ENCODE measurements at regions not wholly inside any gene's neighbourhood (a gene's known extent, or its start where the extent isn't known, plus 50 kb on each side); places are given as distances from the start of the nearest gene placed in this dataset.
"Not testable (repeated sequence)": the region's sequence is repeated elsewhere in the genome, so short reads cannot be mapped to it uniquely, and the experiment has no call there.

DNA sequence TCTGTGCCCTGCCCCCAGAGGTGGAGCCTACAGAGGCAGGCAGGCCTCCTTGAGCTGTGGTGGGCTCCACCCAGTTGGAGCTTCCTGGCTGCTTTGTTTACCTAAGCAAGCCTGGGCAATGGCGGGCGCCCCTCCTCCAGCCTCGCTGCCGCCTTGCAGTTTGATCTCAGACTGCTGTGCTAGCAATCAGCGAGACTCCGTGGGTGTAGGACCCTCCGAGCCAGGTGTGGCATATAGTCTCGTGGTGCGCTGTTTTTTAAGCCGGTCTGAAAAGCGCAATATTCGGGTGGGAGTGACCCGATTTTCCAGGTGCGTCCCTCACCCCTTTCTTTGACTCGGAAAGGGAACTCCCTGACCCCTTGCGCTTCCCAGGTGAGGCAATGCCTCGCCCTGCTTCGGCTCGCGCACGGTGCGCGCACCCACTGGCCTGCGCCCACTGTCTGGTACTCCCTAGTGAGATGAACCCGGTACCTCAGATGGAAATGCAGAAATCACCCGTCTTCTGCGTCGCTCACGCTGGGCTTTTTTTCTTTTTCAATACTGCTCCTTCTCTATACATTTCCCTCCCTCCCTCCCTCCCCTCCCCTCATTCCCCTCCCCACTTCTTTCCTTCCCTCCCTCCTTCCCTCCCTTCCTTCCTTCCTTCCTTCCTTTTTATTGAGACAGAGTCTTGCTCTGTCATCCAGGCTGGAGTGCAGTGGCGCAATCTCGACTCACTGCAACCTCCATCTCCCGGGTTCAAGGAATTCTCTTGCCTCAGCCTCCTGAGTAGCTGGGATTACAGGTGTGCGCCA lies 197.1 kb upstream of the TBL1XR1 start:
- not testable (repeated sequence) for DNase-seq

GRCh38 chr3:177396733-177397132 lies 199.5 kb upstream of the TBL1XR1 start:
- no peak for DNase-seq

DNA sequence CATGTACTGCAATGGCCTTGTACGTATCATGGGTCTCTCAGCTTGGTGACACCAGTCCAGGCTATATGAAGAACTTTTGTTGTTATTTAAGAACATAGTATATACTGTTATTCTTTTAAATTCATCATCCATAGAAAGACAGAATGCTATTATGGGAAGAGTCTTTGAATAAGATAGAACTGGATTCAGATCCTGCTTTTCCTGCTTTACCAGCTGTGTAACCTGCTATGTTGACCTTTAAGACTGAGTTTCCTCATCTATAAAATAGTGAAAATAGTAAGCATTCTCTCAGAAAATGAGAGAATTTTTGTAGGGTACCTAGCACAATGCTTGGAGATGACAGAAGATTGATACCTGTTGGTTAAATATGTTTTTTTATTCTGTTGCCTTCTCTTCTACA lies 204.1 kb upstream of the TBL1XR1 start:
- no peak for DNase-seq

GRCh38 chr3:177402533-177402932 lies 205.3 kb upstream of the TBL1XR1 start:
- DNase-seq, result no peak

DNA sequence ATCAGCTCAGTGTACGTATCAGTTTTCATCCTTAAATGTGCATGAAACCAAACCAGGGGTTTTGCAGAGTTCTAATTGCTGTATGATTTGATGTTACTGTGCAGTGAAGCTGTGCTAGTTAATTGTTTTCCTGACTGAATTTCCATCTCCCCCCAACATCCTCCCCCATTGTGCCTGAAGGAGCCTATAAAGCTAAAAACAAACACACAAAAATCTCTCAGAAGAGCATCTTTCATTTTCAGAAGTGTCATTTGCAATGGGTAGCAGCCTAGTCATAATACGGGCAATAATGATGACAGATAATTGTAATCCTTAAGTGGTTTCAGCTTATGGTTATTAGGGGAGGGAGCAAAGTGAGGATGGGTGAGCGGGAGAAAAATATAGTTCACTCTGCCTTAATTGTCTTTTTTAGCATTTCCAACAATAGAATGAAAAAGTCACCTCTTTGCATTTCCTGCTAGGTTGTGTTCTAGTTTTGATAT lies 207.9 kb upstream of the TBL1XR1 start:
- DNase-seq, result no peak

GRCh38 chr3:177410730-177411129 lies 213.4 kb upstream of the TBL1XR1 start:
- no peak for DNase-seq

- peak in 2 of 4 experiments; percentile 46 to 57 for DNase-seq
These were observed 213.9 kb upstream of the TBL1XR1 start for GRCh38 chr3:177411201-177411600.

GRCh38 chr3:177412677-177413170 lies 215.4 kb upstream of the TBL1XR1 start:
- DNase-seq, result not testable (repeated sequence)

DNA sequence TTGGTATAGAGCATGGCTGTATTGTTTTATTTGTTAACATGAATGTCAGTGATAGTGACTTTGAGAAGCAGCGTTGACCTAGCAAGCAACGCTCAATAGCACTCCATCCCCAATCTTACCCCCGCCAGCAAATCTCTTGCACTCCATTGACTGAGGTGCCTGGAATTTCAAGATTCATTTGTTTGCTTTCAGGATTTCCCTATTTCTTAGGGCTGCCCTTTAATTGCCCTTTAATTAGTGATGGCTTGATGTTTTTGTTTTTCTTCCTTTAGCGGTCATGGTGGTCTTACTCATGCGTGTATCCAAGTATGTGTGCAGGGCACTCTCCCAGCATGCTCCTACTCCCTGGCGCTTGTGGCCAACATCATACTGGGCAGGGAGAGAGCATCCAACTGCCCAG lies 216.8 kb upstream of the TBL1XR1 start:
- no peak for DNase-seq

DNA sequence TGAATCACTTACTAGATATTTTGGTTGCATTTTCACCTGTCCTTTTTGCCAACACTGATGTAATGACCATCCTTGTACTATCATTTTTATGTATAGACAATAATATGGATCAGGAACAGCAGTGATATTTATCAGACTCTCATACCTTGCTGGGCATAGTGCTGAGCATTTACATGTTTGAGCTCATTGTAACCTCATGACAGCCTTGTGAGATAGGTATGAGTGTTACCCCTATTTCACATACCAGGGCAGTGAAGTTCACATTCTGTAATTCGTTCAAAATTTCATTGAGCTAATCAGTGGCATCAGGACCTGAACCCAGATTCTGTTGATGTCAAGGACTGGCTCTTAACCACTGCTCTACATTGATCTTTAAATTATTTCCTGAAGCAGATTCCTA lies 221.5 kb upstream of the TBL1XR1 start:
- no peak for DNase-seq

DNA sequence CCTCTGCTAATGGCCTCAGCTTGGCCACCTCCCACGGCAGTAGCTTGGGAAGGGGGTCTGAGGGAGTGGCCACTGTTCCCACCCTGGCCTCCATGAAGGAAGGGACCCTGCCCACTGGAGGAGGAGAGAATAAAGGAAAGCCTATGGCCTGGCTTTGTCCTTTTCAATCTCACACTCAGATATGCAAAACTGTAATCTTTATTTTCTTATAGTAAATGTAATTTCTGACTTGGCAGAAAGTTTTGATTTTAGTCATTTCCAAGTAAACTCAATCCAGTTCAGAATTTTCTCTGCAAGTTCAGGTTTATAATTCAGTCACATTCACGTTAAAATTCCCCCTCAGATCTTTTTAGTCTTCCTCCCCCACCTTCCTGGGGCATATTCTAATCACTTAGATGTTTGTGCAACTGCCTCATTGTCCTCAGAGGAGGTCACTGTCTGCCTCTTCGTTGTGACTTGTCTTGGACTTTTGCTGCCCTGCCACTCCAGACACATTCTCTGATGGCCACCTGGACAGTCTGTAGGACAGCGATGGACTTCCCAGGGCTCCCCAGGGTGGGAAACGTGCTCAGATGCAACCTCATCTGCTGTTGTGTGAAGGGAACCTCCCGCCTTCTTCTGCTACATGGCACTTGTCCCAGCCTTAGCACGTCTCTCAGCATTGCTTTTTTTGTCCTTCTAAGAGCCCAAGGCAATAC lies 222.8 kb upstream of the TBL1XR1 start:
- peak in 1 of 4 experiments; percentile 27 for DNase-seq

DNA sequence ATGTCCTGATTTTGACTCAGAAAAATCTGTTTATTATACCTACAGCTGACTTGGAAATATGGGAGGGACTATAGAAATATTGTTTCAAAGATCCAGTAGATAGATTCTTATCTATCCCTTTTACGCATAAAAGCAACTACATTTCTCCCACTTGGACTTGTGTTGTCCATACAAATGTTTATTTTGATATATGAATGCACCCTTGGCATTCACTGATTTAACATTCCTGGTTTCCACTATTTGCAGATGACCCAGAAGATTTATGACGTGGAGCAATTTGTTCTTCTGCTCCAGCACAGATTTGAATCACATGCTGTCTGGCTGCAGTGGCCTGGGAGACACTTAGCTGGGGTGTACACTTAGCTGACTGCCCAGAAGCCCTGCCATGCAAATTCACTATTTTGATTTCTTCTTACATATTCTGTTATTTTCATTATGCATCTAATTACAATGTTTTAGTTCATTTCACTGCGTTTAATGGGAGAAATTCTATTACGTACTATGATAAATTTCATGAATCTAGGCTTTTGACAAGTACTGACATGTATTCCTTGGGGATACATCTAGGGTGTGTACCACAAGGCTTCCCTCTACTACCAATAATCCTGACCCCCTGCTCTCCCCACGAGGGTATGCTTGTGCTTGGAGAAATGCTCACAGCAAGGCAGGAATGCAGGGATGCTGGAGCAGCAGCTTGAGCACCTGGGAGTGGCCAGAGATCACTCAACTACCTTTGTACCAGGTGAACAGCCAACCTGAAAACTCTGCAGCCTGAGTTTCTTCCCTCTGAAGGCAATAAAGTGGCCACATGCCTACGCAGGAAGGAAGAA lies 223.6 kb upstream of the TBL1XR1 start:
- DNase-seq, result no peak

- no peak for DNase-seq
These were observed 224.2 kb upstream of the TBL1XR1 start for GRCh38 chr3:177421481-177421785.

- DNase-seq, result no peak
These were observed 227.2 kb upstream of the TBL1XR1 start for GRCh38 chr3:177424521-177424920.

DNA sequence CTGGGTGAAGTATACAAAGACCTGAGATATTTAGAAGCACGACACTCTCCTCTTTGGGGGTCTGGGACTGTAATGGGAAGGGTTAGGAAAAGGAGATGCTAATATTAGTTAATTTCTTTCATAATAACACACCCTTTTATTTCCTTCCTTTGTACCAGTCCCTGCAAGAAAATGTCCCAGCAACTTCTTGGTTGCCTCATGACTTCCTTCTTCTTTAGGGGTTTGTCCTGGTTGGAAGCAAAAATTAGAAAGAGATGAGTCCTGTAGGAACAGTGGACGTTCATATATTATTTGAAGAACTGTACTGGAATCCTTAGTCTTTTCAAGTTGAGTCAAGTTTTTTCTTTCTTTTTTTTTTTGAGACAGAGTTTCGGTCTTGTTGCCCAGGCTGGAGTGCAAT lies 227.8 kb upstream of the TBL1XR1 start:
- DNase-seq, result peak in 3 of 4 experiments; percentile 21 to 54 (median 36)

DNA sequence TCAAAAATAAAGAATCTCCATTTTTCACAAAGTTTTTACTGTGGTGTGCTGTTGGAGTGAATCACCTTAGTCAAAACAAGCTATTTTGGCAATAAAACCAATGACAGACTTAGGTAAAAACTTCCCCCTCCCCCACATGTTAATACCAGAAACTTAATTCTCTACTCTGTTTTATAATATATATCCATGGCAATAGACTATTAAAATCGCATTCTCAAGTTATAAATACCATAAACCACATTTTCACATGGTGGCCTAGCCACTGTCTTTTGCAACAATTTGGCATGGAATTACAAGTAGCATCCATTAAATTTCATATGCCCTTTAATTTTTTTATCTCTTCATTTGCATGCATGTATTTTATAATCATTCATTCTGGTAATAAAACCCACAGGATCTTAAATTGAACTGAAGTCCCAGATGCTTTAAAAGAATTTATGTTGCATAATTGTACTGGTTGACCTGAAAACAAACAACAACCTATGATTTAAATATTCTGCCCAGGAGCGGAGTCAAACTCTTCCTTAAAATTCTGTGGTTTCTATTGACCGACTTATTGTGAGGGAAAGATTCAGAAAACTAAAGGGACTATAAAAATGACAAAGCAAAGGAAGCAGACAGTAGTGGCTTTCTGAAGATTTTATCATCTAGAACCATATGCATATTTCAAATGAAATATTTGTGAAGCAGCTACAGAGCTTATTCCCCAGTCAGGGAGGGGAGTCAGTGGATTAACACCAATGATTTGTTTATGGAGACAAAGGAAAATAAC lies 229.0 kb upstream of the TBL1XR1 start:
- no peak for DNase-seq

DNA sequence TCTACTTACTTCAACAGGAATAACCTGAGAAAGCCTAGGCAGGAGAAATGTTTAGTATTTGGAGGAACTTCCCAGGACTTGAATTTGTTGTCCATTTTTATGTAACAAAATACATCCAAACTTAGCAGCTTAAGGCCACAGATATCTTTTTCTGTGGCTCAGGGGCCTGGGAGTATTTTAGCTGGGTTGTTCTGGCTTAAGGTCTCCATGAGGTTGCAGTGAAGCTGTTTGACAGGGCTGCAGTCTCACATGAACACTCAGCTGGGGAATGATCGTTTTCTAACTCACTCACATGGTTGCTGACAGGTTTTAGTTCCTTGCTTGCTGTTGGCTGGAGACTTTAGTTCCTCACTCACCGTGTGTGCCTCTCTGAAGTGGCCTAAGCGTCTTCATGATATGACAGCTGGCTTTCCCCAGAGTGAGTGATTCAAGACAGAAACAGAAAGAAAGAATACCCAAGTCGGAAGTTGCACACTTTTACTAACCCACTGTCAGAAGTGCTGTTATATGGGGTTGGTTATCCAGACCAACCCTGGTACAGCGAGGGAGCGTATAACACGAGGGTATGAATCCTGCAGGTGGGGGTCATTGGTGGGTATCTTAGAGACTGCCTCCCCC lies 229.7 kb upstream of the TBL1XR1 start:
- DNase-seq, result peak; percentile 43 to 65 (median 62)

- peak in 2 of 4 experiments; percentile 19 to 27 for DNase-seq
These were observed 230.3 kb upstream of the TBL1XR1 start for GRCh38 chr3:177427540-177427939.

DNA sequence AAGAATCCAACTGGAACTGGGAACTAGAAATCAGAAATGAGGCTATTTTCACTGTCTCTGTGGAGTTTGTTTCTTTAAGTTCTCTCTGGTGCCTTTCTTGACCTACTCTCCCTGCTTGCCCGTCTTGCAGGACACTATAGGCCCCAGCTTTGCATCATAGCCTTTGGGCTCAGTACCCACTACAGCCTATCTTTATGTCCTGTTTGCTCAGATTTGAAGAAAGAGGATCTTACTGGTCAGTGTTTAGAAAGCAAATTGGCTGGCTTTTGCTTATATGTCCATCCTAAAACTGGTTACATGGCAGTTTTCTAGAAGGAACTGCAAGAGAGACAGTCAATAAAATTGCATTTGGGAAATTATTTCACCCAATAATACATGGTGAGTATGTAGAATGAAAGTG lies 231.8 kb upstream of the TBL1XR1 start:
- peak; percentile 46 to 80 (median 70) for DNase-seq

GRCh38 chr3:177429771-177430170 lies 232.5 kb upstream of the TBL1XR1 start:
- peak; percentile 56 to 92 (median 78) for DNase-seq

- DNase-seq, result no peak
These were observed 233.4 kb upstream of the TBL1XR1 start for GRCh38 chr3:177430653-177431052.
